AG04450 (cell line): ENCODE measurements at regions not wholly inside any gene's neighbourhood (a gene's known extent, or its start where the extent isn't known, plus 50 kb on each side); places are given as distances from the start of the nearest gene placed in this dataset.

Experiments
- CTCF ChIA-PET: fragments of 300-600, 350-600 bp; formaldehyde crosslinking; extraction: SDS; loops from one replicate; lab custom pipeline; 2022; ENCODE audit warnings: antibody characterized with exemption, inconsistent platforms; lab: Charles Lee
- POLR2A ChIA-PET: fragments of 350-600 bp; formaldehyde crosslinking; extraction: SDS; loops from one replicate; lab custom pipeline; 2021; ENCODE audit warnings: antibody characterized with exemption, inconsistent platforms; lab: Yijun Ruan, JAX
- DNase-seq: peaks from one replicate; pipeline ENCODE4 v3.0.0-alpha.2; 2011; ENCODE audit warnings: low read depth, low spot score
- H3K27ac ChIP-seq: one replicate; pipeline ENCODE4 v1.5.1; 2012; ENCODE audit warnings: low read depth, low read length, control low read depth
- H3K27me3 ChIP-seq: one replicate; pipeline ENCODE4 v1.6.0; 2012; ENCODE audit warnings: low read length; ENCODE audit not compliant: control insufficient read depth, insufficient read depth
- H3K4me3 ChIP-seq: 2 replicates; pipeline ENCODE4 v1.5.1; 2011; ENCODE audit warnings: mild to moderate bottlenecking, low read depth, low read length, control low read depth
- H3K9me3 ChIP-seq: 2 replicates; pipeline ENCODE4 v1.5.1; 2012; ENCODE audit warnings: low read length; ENCODE audit not compliant: control insufficient read depth, insufficient read depth
- CTCF ChIP-seq: IDR thresholded peaks from 2 replicates; pipeline ENCODE4 v1.5.1; 2011; ENCODE audit warnings: low read depth, low read length, control low read depth, inconsistent platforms

DNA sequence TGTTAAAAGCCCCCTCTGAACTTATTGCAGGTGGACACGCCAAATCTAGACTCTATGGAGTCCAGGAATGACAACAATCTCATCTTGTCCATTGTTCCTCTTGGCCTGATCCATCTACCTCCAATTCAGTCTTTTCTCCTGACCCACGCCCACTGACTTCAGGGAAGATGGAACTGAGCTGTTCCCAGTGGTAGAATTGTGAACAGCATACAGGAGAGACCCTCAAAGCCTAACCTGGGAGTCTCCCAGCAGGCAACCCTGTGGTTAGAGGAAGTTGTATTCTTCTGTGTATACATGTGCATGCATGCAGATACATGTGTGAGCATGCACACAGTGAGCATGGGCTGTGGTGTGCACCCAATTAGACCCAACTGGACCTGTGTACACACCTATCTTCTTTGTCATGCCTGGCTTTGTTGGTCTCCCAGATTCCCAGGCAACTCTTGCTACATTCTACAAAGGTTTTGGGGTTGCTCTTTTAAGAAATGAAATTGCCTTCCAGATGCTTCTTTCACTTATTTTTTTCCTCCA, 286.0 kb downstream of the ZSWIM6 start:
- no peak overlapping the region for H3K4me3 ChIP-seq
- POLR2A ChIA-PET = no interaction called here
- no peak overlapping the region for H3K27ac ChIP-seq
- no peaks in the 10 kb centered on the region for H3K9me3 ChIP-seq
- peaks cover 12% of the 10 kb centered on the region for H3K27me3 ChIP-seq
- CTCF ChIA-PET = interaction anchor here (3.4 kb wide), 1 partner anchor 40 kb away, joined by 11 read pairs; no protein-coding TSS in a partner anchor
- TF ChIP-seq CTCF = no peak
- no peak for DNase-seq

DNA sequence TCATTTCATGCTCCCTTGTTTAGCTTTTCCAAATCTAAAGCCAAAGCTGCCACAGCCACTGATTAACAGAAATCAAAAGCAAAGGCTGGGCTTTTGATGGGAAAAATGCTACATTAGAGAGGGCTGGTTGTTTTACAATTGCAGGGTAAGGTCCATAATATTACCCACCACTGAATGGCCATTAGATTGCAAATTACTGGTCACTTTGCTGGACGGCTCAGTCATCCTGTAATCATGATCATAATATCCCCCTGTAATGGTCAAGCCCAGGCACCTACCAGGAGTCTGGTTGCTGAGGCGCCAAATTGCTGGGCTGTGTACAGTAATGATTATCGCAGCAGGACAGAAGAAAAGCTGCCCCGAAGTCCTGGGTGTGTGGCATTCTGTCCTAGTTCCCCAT, 286.5 kb downstream of the ZSWIM6 start:
- H3K27ac ChIP-seq = no peak overlapping the region
- no peaks in the 10 kb centered on the region for H3K9me3 ChIP-seq
- ChIA-PET POLR2A (no interaction called here), CTCF (interaction anchor here (3.4 kb wide), 1 partner anchor 40 kb away, joined by 11 read pairs; no protein-coding TSS in a partner anchor)
- DNase-seq = no peak
- no peak overlapping the region for H3K4me3 ChIP-seq
- H3K27me3 ChIP-seq = peaks cover 12% of the 10 kb centered on the region
- no peak for TF ChIP-seq CTCF

DNA sequence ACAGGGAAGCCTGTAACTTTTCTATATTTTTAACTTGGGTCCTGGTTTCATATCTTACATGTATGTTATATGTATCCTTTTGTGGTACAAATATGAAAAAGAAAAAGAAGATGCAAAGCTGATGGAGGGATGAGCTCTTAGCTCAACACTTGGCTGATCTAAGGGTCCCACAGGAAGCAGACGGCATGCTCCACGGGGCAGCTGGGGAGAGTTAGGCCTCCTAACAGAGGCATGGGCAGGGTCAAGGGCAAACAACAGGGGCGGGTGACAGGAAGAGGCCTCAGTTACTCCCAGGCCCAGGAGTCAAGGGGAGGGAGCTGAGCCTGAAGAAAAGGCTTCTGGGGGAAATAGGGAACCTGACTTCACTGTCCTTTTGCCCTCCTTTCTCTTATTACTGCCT, 287.2 kb downstream of the ZSWIM6 start:
- no peaks in the 10 kb centered on the region for H3K9me3 ChIP-seq
- CTCF ChIA-PET = interaction anchor here (3.4 kb wide), 1 partner anchor 39 kb away, joined by 11 read pairs; no protein-coding TSS in a partner anchor
- POLR2A ChIA-PET = no interaction called here
- H3K27ac ChIP-seq = no peak overlapping the region
- H3K4me3 ChIP-seq = no peak overlapping the region
- peaks cover 12% of the 10 kb centered on the region for H3K27me3 ChIP-seq
- no peak for DNase-seq
- TF ChIP-seq CTCF = no peak

GRCh38 chr5:61619777-61620518, 287.9 kb downstream of the ZSWIM6 start:
- no peak overlapping the region for H3K4me3 ChIP-seq
- H3K27me3 ChIP-seq = peaks cover 12% of the 10 kb centered on the region
- no peaks in the 10 kb centered on the region for H3K9me3 ChIP-seq
- CTCF ChIA-PET = interaction anchor here (3.4 kb wide), 1 partner anchor 38 kb away, joined by 11 read pairs; no protein-coding TSS in a partner anchor
- H3K27ac ChIP-seq = no peak overlapping the region
- POLR2A ChIA-PET = no interaction called here
- no peak for TF ChIP-seq CTCF
- no peak for DNase-seq

DNA sequence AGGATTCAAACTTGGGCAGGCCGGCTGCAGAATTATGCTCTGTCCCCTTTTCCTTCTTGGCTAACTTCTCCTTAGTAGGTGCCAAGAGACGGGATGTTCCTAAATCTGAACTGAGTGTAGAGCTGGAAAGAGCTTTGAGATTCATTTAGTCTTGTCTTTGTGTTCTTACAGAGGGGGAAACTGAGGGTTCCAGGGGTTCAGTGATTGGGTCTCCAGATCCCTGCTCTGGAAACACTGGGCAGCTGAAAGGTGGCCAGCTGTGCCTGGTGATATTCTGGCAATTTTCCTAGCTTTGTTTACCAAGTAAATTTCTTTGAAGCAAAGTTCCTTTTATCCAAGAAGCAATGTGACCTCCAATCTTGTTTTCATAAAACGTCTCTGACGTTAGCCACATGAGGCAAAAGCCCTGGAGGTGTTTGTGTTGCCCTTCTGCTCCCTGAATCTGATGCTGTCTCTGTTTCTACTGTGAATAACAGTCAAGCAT, 288.7 kb downstream of the ZSWIM6 start:
- no peaks in the 10 kb centered on the region; the same call in 1 of the 2 replicates for H3K9me3 ChIP-seq
- TF ChIP-seq CTCF = no peak
- peaks cover 7% of the 10 kb centered on the region for H3K27me3 ChIP-seq
- no peak overlapping the region for H3K27ac ChIP-seq
- no peak overlapping the region for H3K4me3 ChIP-seq
- no peak for DNase-seq
- CTCF ChIA-PET = interaction anchor here (3.4 kb wide), 1 partner anchor 38 kb away, joined by 11 read pairs; no protein-coding TSS in a partner anchor
- POLR2A ChIA-PET = no interaction called here
